Astrocyte (in vitro differentiated cells and primary cell): ENCODE measurements at regions not wholly inside any gene's neighbourhood (a gene's known extent, or its start where the extent isn't known, plus 50 kb on each side); places are given as distances from the start of the nearest gene placed in this dataset.

Source experiments
- DNase-seq: peaks from one replicate; pipeline ENCODE4 v3.0.0-alpha.2; 2010; ENCODE audit warnings: low read depth
- FAIRE-seq: peaks from 2 replicates; lab custom pipeline; 2011; peaks lifted over from hg19 to GRCh38; lab: Jason Lieb, UNC
- H2AFZ ChIP-seq: 2 replicates; pipeline ENCODE4 v1.6.0; 2012; ENCODE audit warnings: low read depth, low read length, inconsistent platforms
- H3K27ac ChIP-seq: 2 replicates; pipeline ENCODE4 v1.5.1; 2011; ENCODE audit warnings: low read depth, low read length, inconsistent platforms
- H3K27me3 ChIP-seq: 2 replicates; pipeline ENCODE4 v1.6.0; 2011; ENCODE audit warnings: low read length, inconsistent platforms; ENCODE audit not compliant: insufficient read depth
- H3K36me3 ChIP-seq: 2 replicates; pipeline ENCODE4 v1.5.1; 2011; ENCODE audit warnings: low read length, inconsistent platforms; ENCODE audit not compliant: insufficient read depth
- H3K4me1 ChIP-seq: 2 replicates; pipeline ENCODE4 v1.5.1; 2011; ENCODE audit warnings: low read length, inconsistent platforms; ENCODE audit not compliant: insufficient read depth
- H3K4me2 ChIP-seq: 2 replicates; pipeline ENCODE4 v1.6.0; 2012; ENCODE audit warnings: low read length, inconsistent platforms
- H3K4me3 ChIP-seq: 2 replicates; pipeline ENCODE4 v1.5.1; 2011; ENCODE audit warnings: low read depth, mild to moderate bottlenecking, low read length, inconsistent platforms; ENCODE audit not compliant: insufficient read depth
- H3K79me2 ChIP-seq: 2 replicates; pipeline ENCODE4 v1.6.0; 2012; ENCODE audit warnings: mild to moderate bottlenecking, low read length, inconsistent platforms; ENCODE audit not compliant: insufficient read depth
- H3K9ac ChIP-seq: 2 replicates; pipeline ENCODE4 v1.6.0; 2012; ENCODE audit warnings: mild to moderate bottlenecking, low read length, inconsistent platforms
- H3K9me3 ChIP-seq: 2 replicates; pipeline ENCODE4 v1.5.1; 2012; ENCODE audit warnings: low read depth, mild to moderate bottlenecking, low read length, inconsistent platforms; ENCODE audit not compliant: insufficient read depth
- H4K20me1 ChIP-seq: 2 replicates; pipeline ENCODE4 v1.6.0; 2012; ENCODE audit warnings: low read length, inconsistent platforms; ENCODE audit not compliant: insufficient read depth
- H3K27ac Mint-ChIP-seq: one replicate; pipeline ENCODE4 v1.8.0; 2021; ENCODE audit warnings: mild to moderate bottlenecking, mixed read lengths; ENCODE audit not compliant: unreplicated experiment
- H3K27me3 Mint-ChIP-seq: one replicate; pipeline ENCODE4 v1.8.0; 2021; ENCODE audit warnings: low read depth, mixed read lengths; ENCODE audit not compliant: unreplicated experiment
- H3K36me3 Mint-ChIP-seq: one replicate; pipeline ENCODE4 v1.8.0; 2021; ENCODE audit warnings: low read depth, mixed read lengths; ENCODE audit not compliant: unreplicated experiment
- H3K4me1 Mint-ChIP-seq: one replicate; pipeline ENCODE4 v1.8.0; 2021; ENCODE audit warnings: low read depth, mixed read lengths; ENCODE audit not compliant: unreplicated experiment
- H3K4me3 Mint-ChIP-seq: one replicate; pipeline ENCODE4 v1.8.0; 2021; ENCODE audit warnings: mild to moderate bottlenecking, moderate library complexity, mixed read lengths; ENCODE audit not compliant: unreplicated experiment
- H3K9me3 Mint-ChIP-seq: one replicate; pipeline ENCODE4 v1.8.0; 2021; ENCODE audit warnings: mild to moderate bottlenecking, mixed read lengths; ENCODE audit not compliant: unreplicated experiment
- CTCF ChIP-seq: IDR thresholded peaks from 2 replicates; pipeline ENCODE4 v1.5.1; 2011; ENCODE audit warnings: low read depth, mild to moderate bottlenecking, inconsistent platforms, low read length, moderate library complexity; ENCODE audit not compliant: insufficient read depth
- EZH2 ChIP-seq: IDR thresholded peaks from 2 replicates; pipeline ENCODE4 v1.6.1; 2012; ENCODE audit warnings: mild to moderate bottlenecking, low read length, inconsistent platforms; ENCODE audit not compliant: insufficient read depth

GRCh38 chr2:78301166-78301789 is 724.2 kb upstream of the REG3G start:
- Histone ChIP-seq H3K9me3 (no peaks in the 10 kb centered on the region), H3K27me3 (no peaks in the 10 kb centered on the region), H3K4me3 (no peak overlapping the region), H2AFZ (no peak overlapping the region), H3K36me3 (no peaks in the 10 kb centered on the region), H3K4me2 (no peak overlapping the region), H3K4me1 (no peaks in the 10 kb centered on the region), H3K27ac (no peak overlapping the region), H3K9ac (no peak overlapping the region), H4K20me1 (no peaks in the 10 kb centered on the region), H3K79me2 (no peaks in the 10 kb centered on the region)
- no peak overlapping the region for H3K4me3 Mint-ChIP-seq
- H3K36me3 Mint-ChIP-seq, result no peaks in the 10 kb centered on the region
- FAIRE-seq (no peak), DNase-seq (no peak)
- H3K27ac Mint-ChIP-seq, result no peak overlapping the region
- H3K4me1 Mint-ChIP-seq, result no peaks in the 10 kb centered on the region
- no peaks in the 10 kb centered on the region for H3K9me3 Mint-ChIP-seq
- H3K27me3 Mint-ChIP-seq, result no peaks in the 10 kb centered on the region
- TF ChIP-seq CTCF (no peak), EZH2 (no peak)

GRCh38 chr2:78304678-78305077 is 720.8 kb upstream of the REG3G start:
- no peak overlapping the region for H3K27ac Mint-ChIP-seq
- Histone ChIP-seq H3K4me2 (no peak overlapping the region), H4K20me1 (no peaks in the 10 kb centered on the region), H3K9me3 (no peaks in the 10 kb centered on the region), H3K79me2 (no peaks in the 10 kb centered on the region), H3K36me3 (no peaks in the 10 kb centered on the region), H3K4me3 (no peak overlapping the region), H3K27ac (no peak overlapping the region), H3K4me1 (no peaks in the 10 kb centered on the region), H2AFZ (no peak overlapping the region), H3K27me3 (no peaks in the 10 kb centered on the region), H3K9ac (no peak overlapping the region)
- H3K36me3 Mint-ChIP-seq, result no peaks in the 10 kb centered on the region
- no peak overlapping the region for H3K4me3 Mint-ChIP-seq
- DNase-seq (no peak), FAIRE-seq (no peak)
- TF ChIP-seq CTCF, result no peak
- no peak for TF ChIP-seq EZH2
- no peaks in the 10 kb centered on the region for H3K9me3 Mint-ChIP-seq
- H3K4me1 Mint-ChIP-seq, result peaks cover 16% of the 10 kb centered on the region
- no peaks in the 10 kb centered on the region for H3K27me3 Mint-ChIP-seq

GRCh38 chr2:78309460-78309859 is 716.0 kb upstream of the REG3G start:
- Mint-ChIP-seq H3K36me3 (no peaks in the 10 kb centered on the region), H3K27ac (no peak overlapping the region), H3K27me3 (no peaks in the 10 kb centered on the region), H3K9me3 (no peaks in the 10 kb centered on the region), H3K4me1 (peaks cover 17% of the 10 kb centered on the region), H3K4me3 (no peak overlapping the region)
- no peak overlapping the region for H3K27ac ChIP-seq
- H2AFZ ChIP-seq, result no peak overlapping the region
- H4K20me1 ChIP-seq, result no peaks in the 10 kb centered on the region
- TF ChIP-seq EZH2 (no peak), CTCF (no peak)
- no peak overlapping the region for H3K4me3 ChIP-seq
- FAIRE-seq (no peak), DNase-seq (no peak)
- H3K4me1 ChIP-seq, result no peaks in the 10 kb centered on the region
- no peak overlapping the region for H3K9ac ChIP-seq
- H3K36me3 ChIP-seq, result no peaks in the 10 kb centered on the region
- no peak overlapping the region for H3K4me2 ChIP-seq
- H3K27me3 ChIP-seq, result no peaks in the 10 kb centered on the region
- H3K9me3 ChIP-seq, result peaks cover 3% of the 10 kb centered on the region
- H3K79me2 ChIP-seq, result no peaks in the 10 kb centered on the region
